Stimulated activated CD4-positive, alpha-beta T cell treated with anti-CD3 and anti-CD28 coated beads, Interleukin-12 subunit alpha, Interleukin-12 subunit beta, amount 100 ng/mL, for 48 hours (primary cell): ENCODE measurements at regions not wholly inside any gene's neighbourhood (a gene's known extent, or its start where the extent isn't known, plus 50 kb on each side); places are given as distances from the start of the nearest gene placed in this dataset.
"Not testable (repeated sequence)": the region's sequence is repeated elsewhere in the genome, so short reads cannot be mapped to it uniquely, and the experiment has no call there.

Experiments
- DNase-seq, 3 donors: peaks; one replicate each; pipeline ENCODE4 v3.0.0-alpha.2; 2020; ENCODE audit warnings: low read depth in 2 of 3, low spot score in 1 of 3

DNA sequence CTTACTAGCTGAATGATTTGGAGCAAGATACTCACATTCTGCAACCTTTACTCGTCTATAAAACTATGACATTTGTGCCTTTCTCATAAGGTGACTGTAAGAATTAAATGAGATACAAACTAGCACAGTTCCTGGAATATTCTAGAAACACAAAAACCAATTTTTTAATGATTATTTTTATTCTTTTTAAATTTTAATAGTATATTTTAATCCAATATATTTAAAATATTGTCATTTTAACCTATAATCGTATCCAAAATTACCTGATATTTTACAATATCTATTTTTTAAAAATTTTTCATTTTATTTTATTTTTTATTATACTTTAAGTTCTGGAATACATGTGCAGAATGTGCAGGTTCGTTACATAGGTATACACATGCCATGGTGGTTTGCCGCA lies 238.1 kb downstream of the OLFM4 start:
- DNase-seq: no peak

- DNase-seq: no peak
These were observed 241.0 kb downstream of the OLFM4 start for GRCh38 chr13:53269634-53270033.

- no peak for DNase-seq
These were observed 244.3 kb downstream of the OLFM4 start for GRCh38 chr13:53272873-53273272.

DNA sequence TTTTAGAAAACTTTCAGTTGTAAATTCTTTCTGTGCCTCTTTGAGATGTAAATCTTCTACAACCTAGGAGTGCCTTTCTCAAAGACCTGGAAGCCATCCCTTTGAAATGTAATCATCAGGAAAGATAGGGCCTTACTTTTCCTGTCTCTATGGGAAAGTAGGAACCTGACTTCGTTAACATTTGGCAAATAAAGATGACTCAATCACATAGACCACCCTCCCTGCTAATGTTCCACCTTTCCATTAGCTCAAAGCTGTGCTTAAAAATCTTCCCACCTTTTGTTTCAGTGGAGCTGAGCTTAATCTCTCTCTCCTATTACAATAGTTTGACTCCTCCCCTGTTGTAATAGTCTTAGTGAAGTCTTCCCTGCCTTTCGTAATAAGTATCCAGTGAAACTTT lies 247.7 kb downstream of the OLFM4 start:
- DNase-seq: no peak

DNA sequence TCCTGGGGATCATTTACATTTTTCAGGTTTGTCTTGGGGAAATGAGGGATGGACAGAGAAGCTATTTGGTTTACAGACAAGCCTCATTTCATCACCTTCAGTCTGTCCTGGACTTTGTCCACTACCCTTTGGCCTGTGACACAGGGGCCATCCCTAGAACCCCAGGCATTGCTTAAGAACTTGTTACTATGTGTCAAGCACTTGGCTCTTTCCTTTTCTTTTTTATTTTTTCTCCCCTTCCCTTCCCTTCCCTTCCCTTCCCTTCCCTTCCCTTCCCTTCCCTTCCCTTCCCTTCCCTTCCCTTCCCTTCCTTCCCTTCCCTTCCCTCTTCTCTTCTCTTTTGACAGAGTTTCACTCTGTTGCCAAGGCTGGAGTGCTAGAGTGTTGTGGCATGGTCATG lies 253.1 kb downstream of the OLFM4 start:
- no peak for DNase-seq

DNA sequence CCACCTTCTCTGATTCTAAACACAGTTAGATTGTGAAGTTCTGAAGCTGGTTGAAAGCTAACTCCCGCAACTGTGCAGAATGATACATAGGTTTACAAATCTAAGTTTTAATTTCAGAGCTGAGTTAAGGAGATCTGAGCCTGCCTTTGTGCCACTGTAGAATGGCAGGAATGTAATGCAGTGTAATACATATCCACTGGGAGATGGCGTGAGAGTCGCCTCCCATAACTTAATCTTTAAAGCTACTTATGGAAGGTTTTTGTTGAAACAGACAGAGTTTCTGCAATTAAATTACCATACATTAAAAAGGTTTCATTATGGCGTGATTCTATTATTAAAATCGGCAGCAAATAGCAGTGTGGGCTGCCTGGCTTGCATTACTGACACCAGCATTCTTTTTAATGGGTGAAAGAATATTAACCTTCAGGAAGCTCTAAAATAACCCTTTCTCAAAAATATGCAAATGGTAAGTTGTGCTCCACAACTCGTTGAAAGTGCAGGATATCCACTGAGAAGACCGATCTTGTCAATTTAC lies 257.4 kb downstream of the OLFM4 start:
- DNase-seq: no peak

DNA sequence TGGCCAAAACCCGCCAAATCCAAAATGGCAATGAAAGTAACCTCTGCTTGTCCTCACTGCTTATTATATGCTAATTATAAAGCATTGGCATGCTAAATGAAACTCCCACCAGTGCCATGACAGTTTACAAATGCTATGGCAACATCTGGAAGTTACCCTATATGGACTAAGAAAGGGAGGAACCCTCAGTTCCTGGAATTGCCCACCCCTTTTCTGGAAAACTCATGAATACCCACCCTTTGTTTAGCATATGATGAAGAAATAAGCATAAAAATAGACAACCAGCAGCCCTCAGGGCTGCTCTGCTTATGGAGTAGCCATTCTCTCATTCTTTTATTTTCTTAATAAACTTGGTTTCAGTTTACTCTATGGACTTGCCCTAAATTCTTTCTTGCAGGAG lies 269.8 kb downstream of the OLFM4 start:
- no peak for DNase-seq

DNA sequence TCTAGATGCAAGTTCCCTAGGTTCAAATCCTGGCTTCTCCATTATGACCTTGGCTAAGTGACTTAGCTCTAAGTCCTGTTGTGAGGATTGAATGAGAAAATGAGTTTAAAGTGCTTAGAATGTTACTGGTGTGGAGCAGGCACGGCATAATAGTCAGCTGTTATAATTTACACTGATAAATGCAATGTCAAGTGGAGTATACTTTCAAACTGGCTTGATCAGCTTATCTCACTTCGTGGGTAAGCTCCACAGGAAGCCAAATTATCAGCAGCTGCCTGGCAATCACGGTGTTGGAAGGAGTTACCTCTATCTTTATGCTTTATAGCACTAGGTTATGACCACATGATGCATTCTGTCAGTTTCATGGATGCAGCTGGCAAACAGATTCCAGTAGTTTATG lies 272.8 kb downstream of the OLFM4 start:
- DNase-seq: no peak

DNA sequence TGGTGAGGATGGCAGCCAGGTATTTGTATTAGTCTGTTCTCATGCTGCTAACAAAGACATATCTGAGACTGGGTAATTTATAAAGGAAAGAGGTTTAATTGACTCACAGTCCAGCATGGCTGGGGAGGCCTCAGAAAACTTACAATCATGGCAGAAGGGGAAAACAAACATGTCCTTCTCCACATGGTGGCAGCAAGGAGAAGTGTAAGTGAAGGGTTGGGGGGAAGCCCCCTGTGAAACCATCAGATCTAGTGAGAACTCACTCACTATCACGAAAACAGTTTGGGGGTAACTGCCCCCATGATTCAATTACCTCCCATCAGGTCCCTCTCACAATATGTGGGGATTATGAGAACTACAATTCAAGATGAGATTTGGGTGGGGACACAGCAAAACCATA lies 276.8 kb downstream of the OLFM4 start:
- DNase-seq: not testable (repeated sequence)

- DNase-seq: no peak
These were observed 282.2 kb downstream of the OLFM4 start for GRCh38 chr13:53310786-53311185.

DNA sequence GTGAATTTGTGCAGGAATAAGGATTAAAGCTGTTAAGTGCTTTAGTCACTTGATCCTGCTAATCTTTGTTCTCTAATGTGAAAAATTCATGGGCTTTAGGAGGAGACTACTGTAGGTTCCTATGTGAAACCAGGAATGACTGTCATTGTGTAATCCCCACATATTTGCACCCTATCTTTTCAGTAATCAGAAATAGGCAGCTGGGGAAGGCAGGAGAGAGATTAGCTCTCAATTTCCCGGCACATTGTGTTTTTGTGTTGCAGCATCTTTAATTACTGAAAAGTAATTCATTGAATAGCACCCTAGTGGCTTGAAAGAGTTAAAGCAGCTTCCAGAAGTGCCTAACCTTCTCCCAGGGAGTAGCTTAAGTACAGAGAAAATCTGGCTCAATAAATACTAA lies 282.9 kb downstream of the OLFM4 start:
- no peak for DNase-seq

DNA sequence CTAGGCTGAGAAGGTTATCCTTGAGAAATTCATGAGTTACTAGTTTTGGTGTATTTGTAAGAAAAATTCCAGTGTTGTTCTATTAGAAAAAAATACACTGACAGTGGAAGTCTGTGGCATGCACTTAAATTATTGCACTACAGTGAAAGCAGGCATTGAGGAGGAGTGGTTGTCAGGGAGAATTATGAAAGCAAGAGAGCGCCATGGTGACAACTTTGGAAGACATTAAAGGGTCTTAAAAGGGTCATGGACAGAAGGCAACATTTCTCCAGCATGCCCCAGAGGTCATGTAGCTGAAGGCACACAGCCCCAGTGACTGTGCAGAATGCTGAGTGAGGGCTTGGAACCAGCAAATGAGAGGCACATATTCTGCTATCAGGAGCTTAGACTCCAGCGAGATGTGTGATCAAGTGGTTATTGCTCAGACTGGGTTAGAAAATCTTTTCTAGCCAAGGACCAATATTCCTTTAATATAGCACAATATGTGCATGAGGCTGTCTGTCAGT lies 292.7 kb downstream of the OLFM4 start:
- DNase-seq: no peak

DNA sequence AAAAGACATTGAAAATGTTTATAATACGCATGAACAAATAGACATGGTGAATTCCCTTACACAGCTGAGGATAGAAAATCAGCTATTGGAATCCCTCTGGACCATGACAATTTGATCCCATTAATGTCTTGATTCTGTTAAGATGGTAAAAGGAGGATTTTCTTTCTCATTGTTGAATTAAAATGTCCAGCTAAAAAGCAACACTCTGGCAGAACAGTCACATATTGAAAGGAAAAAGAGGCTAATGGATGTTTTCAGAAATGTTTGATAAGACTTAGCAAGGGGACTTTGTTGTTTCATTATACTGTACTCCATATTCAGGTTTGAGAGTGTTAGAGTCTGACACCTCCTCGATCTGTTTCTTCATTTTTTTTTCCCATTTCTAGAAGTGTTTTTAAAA lies 296.0 kb downstream of the OLFM4 start:
- no peak for DNase-seq

DNA sequence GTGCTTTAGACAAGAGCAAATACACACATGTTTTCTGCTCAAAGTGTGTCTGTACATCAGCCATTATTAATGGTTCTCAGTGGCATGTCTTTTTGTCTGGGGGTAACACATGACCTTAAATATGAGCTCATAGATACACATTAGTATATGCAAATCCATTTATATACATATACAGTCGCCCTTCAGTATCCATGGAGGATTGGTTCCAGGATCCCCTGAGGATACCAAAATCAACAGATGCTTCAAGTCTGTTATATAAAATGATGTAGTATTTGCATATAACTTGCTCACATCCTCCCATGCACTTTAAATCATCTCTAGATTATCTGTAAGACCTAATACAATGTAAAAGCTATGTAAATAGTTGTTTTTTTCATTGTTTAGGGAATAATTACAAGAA lies 298.1 kb downstream of the OLFM4 start:
- DNase-seq: no peak

- no peak for DNase-seq
These were observed 299.2 kb downstream of the OLFM4 start for GRCh38 chr13:53327680-53328315.

GRCh38 chr13:53336441-53337160 lies 308.0 kb downstream of the OLFM4 start:
- no peak for DNase-seq

GRCh38 chr13:53338760-53339159 lies 310.1 kb downstream of the OLFM4 start:
- DNase-seq: no peak

DNA sequence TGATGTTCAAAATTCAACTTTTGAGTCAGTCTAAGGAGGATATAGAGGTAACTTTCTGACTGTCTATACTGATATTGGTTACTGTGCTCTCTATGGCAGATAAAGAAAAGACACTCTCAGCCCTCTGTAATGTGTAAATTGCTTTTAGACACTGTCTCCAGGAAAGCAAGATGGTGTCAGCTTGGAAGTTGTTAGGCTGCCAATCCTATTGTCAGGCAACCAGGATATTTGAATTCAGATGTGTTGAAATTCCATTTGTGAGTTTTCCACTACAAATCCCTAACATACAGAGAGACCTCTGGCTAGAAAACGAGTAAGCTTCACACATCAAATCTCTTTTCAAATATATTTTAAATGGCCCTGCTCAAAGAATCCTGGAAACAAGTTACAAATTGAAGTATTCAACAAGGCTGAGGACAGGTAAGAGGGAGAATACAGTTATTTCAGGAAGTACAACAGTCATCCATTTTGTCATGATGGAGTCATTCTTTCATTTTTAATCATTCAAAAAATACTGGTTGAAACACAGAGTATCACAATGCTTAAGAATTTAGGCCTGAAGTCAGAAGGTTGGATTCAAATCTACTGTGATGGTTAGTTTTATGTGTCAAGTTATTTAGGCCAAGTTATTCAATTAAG lies 312.0 kb downstream of the OLFM4 start:
- no peak for DNase-seq

GRCh38 chr13:53341144-53341510 lies 312.5 kb downstream of the OLFM4 start:
- DNase-seq: no peak

DNA sequence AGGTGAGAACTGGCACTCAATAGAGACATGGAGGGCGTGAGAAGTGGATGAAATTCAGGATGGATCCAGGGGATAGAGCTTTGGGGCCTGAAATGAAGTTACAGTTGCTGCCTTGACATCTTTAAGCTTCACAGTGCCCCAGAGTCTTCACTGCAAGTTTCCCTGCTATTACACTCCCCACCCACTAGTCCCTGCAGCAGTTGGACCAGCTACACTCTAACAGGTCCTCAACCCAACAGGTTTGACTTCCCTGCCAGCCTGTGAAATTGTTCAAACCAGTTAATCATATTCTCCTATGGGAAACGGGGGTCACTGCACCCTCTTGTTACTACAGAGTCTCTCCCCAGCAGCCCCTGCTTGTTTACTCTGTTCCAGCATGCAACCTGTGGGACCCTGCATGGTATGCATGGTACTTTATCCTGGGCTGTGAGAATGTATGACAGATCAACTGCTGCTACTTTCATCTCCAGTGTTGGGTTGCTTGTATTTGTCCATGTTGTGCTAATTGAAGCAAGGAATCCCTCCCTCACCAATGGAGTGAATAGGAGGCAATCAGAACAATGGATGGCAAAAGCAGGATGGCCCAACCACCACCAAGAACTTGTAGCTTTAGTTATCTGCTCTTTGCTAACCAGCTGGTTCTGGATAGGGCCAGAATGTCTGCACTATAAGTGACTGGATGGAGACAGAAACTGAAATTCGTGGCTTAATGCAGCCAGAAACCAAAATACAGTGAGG lies 314.2 kb downstream of the OLFM4 start:
- no peak for DNase-seq

GRCh38 chr13:53343361-53343744 lies 314.7 kb downstream of the OLFM4 start:
- DNase-seq: no peak

DNA sequence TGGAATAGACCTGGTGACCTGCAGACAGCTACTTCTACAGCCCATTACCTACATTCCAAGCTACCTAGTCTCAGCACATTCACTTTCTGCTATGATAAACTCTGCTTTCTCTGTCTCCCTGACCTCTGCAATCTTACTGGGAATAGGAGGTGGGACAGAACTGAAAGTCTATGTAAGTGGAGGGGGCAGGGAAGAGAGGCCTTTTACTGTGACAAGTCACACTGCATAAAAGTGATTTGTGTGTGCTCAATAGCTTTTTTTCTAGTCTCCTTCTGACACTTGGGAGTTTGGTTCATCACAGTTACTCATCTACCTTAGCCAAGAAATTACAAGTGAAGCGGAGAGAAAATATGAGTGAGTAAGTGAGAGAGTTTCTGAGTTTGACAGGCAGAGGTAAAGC lies 322.4 kb downstream of the OLFM4 start:
- no peak for DNase-seq
